WTC11 (cell line): ENCODE measurements at regions not wholly inside any gene's neighbourhood (a gene's known extent, or its start where the extent isn't known, plus 50 kb on each side); places are given as distances from the start of the nearest gene placed in this dataset.

Experiments used
- ATAC-seq: fragments of 200-7000 bp; cut with Tn5 transposase; 2 replicates; pipeline ENCODE4 v1.10.0; 2021; ENCODE audit warnings: mild to moderate bottlenecking, moderate library complexity
- CTCF ChIA-PET: fragments of 300-600 bp; sonication (Branson Sonifier 250); formaldehyde crosslinking; loops from one replicate; lab custom pipeline; 2021; ENCODE audit warnings: antibody characterized with exemption; lab: Charles Lee
- POLR2A ChIA-PET: fragments of 350-600 bp; sonication (Branson Sonifier 250); formaldehyde crosslinking; loops from one replicate; lab custom pipeline; 2021; ENCODE audit warnings: antibody characterized with exemption; lab: Charles Lee
- DNase-seq: peaks from one replicate; pipeline ENCODE4 v3.0.0; 2021; ENCODE audit warnings: low spot score
- H3K27ac Mint-ChIP-seq: 2 replicates; pipeline ENCODE4 v1.8.0; 2021; ENCODE audit warnings: mixed read lengths
- H3K27me3 Mint-ChIP-seq: 2 replicates; pipeline ENCODE4 v1.8.0; 2021; ENCODE audit warnings: low read depth, mild to moderate bottlenecking, moderate library complexity, mixed read lengths
- H3K36me3 Mint-ChIP-seq: 2 replicates; pipeline ENCODE4 v1.8.0; 2021; ENCODE audit warnings: mixed read lengths
- H3K4me1 Mint-ChIP-seq: 2 replicates; pipeline ENCODE4 v1.8.0; 2022; ENCODE audit warnings: mixed read lengths
- H3K4me3 Mint-ChIP-seq: 2 replicates; pipeline ENCODE4 v1.8.0; 2021; ENCODE audit warnings: mild to moderate bottlenecking, moderate library complexity, mixed read lengths
- H3K9me3 Mint-ChIP-seq: 2 replicates; pipeline ENCODE4 v1.8.0; 2021; ENCODE audit warnings: mixed read lengths
- ATF1 ChIP-seq: sonication (generic); formaldehyde crosslinking; IDR thresholded peaks from 2 replicates; pipeline ENCODE4 v1.8.1; 2023; ENCODE audit warnings: mild to moderate bottlenecking, moderate library complexity, missing genetic modification reagents
- ETV6 ChIP-seq: sonication (generic); formaldehyde crosslinking; IDR thresholded peaks from 2 replicates; pipeline ENCODE4 v1.8.1; 2022; ENCODE audit warnings: mild to moderate bottlenecking, missing genetic modification reagents
- GRHL2 ChIP-seq: fragments of 250-450 bp; sonication (Bioruptor Pico); IDR thresholded peaks from 2 replicates; pipeline ENCODE4 v1.8.0; 2022; ENCODE audit warnings: mild to moderate bottlenecking, moderate library complexity; ENCODE audit not compliant: insufficient replicate concordance, severe bottlenecking
- JAZF1 ChIP-seq: fragments of 250-450 bp; sonication (Bioruptor Pico); IDR thresholded peaks from 2 replicates; pipeline ENCODE4 v1.9.0; 2021; ENCODE audit warnings: moderate library complexity, mild to moderate bottlenecking, inconsistent platforms
- MYBL2 ChIP-seq: sonication (generic); formaldehyde crosslinking; IDR thresholded peaks from 2 replicates; pipeline ENCODE4 v1.8.1; 2023; ENCODE audit warnings: mild to moderate bottlenecking, moderate library complexity, missing genetic modification reagents
- NFE2L1 ChIP-seq: sonication (generic); formaldehyde crosslinking; IDR thresholded peaks from 2 replicates; pipeline ENCODE4 v1.8.1; 2023; ENCODE audit warnings: missing genetic modification reagents
- NR2C2 ChIP-seq: sonication (generic); formaldehyde crosslinking; IDR thresholded peaks from 2 replicates; pipeline ENCODE4 v1.8.0; 2022; ENCODE audit warnings: mild to moderate bottlenecking, missing genetic modification reagents
- NR3C1 ChIP-seq: sonication (generic); formaldehyde crosslinking; conservative IDR thresholded peaks from 2 replicates; pipeline ENCODE4 v1.8.1; 2023; ENCODE audit warnings: low read depth, mild to moderate bottlenecking, missing genetic modification reagents
- ZNF396 ChIP-seq: fragments of 250-450 bp; sonication (Bioruptor Pico); IDR thresholded peaks from 2 replicates; pipeline ENCODE4 v1.8.0; 2021; ENCODE audit warnings: mild to moderate bottlenecking, moderate library complexity, borderline replicate concordance
- TF ChIP-seq, protein P1 (sequence below): sonication (generic); formaldehyde crosslinking; IDR thresholded peaks from 2 replicates; pipeline ENCODE4 v1.8.0; 2023; ENCODE audit warnings: missing genetic modification reagents
- TF ChIP-seq, protein P2 (sequence below): fragments of 250-450 bp; sonication (Bioruptor Pico); IDR thresholded peaks from 2 replicates; pipeline ENCODE4 v1.8.0; 2021; ENCODE audit warnings: mild to moderate bottlenecking
- TF ChIP-seq, protein P3 (sequence below): sonication (generic); formaldehyde crosslinking; IDR thresholded peaks from 2 replicates; pipeline ENCODE4 v1.8.1; 2022; ENCODE audit warnings: missing genetic modification reagents, borderline replicate concordance
- TF ChIP-seq, protein P4 (sequence below): sonication (generic); formaldehyde crosslinking; conservative IDR thresholded peaks from 2 replicates; pipeline ENCODE4 v1.8.1; 2022; ENCODE audit warnings: mild to moderate bottlenecking, missing genetic modification reagents
- TF ChIP-seq, protein P5 (sequence below): sonication (generic); formaldehyde crosslinking; conservative IDR thresholded peaks from 2 replicates; pipeline ENCODE4 v1.8.1; 2023; ENCODE audit warnings: mild to moderate bottlenecking, low read depth, missing genetic modification reagents, moderate library complexity
- TF ChIP-seq, protein P6 (sequence below): sonication (generic); formaldehyde crosslinking; IDR thresholded peaks from 2 replicates; pipeline ENCODE4 v1.8.0; 2022; ENCODE audit warnings: missing genetic modification reagents
- TF ChIP-seq, protein P7 (sequence below): sonication (generic); formaldehyde crosslinking; IDR thresholded peaks from 2 replicates; pipeline ENCODE4 v1.8.0; 2022; ENCODE audit warnings: mild to moderate bottlenecking, missing genetic modification reagents

DNA sequence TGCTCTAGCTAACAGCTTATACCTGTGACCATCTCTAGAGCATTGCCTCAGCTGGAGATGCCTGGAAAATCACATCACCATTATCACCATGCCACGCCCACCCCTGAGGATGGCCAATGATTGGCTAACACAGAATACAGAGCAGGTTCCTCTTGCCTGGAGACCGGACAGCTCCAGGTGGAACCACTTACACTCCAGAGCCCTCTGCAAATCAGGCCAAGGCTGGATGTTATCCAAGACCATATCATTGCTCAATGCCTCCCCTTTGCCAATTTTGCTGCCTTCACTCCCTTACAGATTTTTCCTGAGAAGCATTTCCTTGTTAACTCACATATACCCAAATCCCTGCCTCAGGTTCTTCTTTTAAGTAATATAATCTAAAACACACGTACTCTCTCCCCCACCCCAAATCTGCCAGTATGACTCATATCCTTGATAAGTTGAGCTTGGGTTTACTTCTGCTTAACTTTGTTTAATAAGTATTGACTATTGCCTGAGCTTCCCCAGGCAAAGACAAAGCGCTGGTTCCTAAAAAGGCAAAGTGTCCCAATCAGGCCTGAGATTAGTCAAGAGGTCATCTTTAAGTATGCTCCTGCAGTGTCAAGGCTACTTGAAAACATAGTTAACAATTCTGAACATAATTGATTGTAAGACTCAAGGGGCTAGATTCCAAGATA, 309.6 kb downstream of the EPB41L4A start (continued):
- TF ChIP-seq NR2C2 (CRISPR knock-in tag): no peak
- TF ChIP-seq, protein P1, sequence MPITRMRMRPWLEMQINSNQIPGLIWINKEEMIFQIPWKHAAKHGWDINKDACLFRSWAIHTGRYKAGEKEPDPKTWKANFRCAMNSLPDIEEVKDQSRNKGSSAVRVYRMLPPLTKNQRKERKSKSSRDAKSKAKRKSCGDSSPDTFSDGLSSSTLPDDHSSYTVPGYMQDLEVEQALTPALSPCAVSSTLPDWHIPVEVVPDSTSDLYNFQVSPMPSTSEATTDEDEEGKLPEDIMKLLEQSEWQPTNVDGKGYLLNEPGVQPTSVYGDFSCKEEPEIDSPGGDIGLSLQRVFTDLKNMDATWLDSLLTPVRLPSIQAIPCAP (CRISPR knock-in tag): no peak
- TF ChIP-seq, protein P2, sequence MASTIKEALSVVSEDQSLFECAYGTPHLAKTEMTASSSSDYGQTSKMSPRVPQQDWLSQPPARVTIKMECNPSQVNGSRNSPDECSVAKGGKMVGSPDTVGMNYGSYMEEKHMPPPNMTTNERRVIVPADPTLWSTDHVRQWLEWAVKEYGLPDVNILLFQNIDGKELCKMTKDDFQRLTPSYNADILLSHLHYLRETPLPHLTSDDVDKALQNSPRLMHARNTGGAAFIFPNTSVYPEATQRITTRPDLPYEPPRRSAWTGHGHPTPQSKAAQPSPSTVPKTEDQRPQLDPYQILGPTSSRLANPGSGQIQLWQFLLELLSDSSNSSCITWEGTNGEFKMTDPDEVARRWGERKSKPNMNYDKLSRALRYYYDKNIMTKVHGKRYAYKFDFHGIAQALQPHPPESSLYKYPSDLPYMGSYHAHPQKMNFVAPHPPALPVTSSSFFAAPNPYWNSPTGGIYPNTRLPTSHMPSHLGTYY (CRISPR knock-in tag): no peak
- TF ChIP-seq GRHL2 (CRISPR knock-in tag): no peak
- TF ChIP-seq, protein P3, sequence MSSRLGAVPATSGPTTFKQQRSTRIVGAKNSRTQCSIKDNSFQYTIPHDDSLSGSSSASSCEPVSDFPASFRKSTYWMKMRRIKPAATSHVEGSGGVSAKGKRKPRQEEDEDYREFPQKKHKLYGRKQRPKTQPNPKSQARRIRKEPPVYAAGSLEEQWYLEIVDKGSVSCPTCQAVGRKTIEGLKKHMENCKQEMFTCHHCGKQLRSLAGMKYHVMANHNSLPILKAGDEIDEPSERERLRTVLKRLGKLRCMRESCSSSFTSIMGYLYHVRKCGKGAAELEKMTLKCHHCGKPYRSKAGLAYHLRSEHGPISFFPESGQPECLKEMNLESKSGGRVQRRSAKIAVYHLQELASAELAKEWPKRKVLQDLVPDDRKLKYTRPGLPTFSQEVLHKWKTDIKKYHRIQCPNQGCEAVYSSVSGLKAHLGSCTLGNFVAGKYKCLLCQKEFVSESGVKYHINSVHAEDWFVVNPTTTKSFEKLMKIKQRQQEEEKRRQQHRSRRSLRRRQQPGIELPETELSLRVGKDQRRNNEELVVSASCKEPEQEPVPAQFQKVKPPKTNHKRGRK (CRISPR knock-in tag): no peak
- TF ChIP-seq ETV6: no peak
- TF ChIP-seq, all 79 proteins: peak for 0

DNA sequence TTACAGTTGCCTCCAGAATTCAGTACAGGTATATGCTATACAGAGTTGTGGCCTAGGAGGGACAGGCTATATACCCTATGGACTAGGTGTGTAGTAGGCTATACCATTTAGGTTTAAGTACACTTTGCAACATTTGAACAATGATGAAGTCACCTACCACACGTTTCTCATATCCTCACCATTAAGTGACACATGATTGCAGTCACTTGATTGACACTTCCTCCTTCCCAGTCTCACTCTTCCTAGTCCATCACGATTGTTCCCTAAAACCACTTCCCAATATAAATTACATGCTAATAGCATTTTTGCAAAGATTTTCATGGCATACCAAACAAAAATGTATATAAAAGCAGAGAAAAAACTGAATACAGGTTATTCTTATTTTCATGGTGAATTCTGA, 312.2 kb downstream of the EPB41L4A start:
- ATAC-seq: no peak
- TF ChIP-seq, protein P4, sequence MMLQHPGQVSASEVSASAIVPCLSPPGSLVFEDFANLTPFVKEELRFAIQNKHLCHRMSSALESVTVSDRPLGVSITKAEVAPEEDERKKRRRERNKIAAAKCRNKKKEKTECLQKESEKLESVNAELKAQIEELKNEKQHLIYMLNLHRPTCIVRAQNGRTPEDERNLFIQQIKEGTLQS (CRISPR knock-in tag): no peak
- TF ChIP-seq, protein P5, sequence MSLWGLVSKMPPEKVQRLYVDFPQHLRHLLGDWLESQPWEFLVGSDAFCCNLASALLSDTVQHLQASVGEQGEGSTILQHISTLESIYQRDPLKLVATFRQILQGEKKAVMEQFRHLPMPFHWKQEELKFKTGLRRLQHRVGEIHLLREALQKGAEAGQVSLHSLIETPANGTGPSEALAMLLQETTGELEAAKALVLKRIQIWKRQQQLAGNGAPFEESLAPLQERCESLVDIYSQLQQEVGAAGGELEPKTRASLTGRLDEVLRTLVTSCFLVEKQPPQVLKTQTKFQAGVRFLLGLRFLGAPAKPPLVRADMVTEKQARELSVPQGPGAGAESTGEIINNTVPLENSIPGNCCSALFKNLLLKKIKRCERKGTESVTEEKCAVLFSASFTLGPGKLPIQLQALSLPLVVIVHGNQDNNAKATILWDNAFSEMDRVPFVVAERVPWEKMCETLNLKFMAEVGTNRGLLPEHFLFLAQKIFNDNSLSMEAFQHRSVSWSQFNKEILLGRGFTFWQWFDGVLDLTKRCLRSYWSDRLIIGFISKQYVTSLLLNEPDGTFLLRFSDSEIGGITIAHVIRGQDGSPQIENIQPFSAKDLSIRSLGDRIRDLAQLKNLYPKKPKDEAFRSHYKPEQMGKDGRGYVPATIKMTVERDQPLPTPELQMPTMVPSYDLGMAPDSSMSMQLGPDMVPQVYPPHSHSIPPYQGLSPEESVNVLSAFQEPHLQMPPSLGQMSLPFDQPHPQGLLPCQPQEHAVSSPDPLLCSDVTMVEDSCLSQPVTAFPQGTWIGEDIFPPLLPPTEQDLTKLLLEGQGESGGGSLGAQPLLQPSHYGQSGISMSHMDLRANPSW (CRISPR knock-in tag): no peak
- TF ChIP-seq, protein P2 (CRISPR knock-in tag): no peak
- no peak for TF ChIP-seq ATF1
- TF ChIP-seq, protein P6, sequence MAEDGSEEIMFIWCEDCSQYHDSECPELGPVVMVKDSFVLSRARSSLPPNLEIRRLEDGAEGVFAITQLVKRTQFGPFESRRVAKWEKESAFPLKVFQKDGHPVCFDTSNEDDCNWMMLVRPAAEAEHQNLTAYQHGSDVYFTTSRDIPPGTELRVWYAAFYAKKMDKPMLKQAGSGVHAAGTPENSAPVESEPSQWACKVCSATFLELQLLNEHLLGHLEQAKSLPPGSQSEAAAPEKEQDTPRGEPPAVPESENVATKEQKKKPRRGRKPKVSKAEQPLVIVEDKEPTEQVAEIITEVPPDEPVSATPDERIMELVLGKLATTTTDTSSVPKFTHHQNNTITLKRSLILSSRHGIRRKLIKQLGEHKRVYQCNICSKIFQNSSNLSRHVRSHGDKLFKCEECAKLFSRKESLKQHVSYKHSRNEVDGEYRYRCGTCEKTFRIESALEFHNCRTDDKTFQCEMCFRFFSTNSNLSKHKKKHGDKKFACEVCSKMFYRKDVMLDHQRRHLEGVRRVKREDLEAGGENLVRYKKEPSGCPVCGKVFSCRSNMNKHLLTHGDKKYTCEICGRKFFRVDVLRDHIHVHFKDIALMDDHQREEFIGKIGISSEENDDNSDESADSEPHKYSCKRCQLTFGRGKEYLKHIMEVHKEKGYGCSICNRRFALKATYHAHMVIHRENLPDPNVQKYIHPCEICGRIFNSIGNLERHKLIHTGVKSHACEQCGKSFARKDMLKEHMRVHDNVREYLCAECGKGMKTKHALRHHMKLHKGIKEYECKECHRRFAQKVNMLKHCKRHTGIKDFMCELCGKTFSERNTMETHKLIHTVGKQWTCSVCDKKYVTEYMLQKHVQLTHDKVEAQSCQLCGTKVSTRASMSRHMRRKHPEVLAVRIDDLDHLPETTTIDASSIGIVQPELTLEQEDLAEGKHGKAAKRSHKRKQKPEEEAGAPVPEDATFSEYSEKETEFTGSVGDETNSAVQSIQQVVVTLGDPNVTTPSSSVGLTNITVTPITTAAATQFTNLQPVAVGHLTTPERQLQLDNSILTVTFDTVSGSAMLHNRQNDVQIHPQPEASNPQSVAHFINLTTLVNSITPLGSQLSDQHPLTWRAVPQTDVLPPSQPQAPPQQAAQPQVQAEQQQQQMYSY (CRISPR knock-in tag): no peak
- TF ChIP-seq, protein P1 (CRISPR knock-in tag): no peak
- no peak for TF ChIP-seq MYBL2 (CRISPR knock-in tag)
- TF ChIP-seq, protein P7, sequence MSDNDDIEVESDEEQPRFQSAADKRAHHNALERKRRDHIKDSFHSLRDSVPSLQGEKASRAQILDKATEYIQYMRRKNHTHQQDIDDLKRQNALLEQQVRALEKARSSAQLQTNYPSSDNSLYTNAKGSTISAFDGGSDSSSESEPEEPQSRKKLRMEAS (CRISPR knock-in tag): no peak
- TF ChIP-seq NFE2L1 (CRISPR knock-in tag): no peak
- TF ChIP-seq ZNF396 (CRISPR knock-in tag): no peak
- no peak for TF ChIP-seq JAZF1
- TF ChIP-seq NR3C1 (CRISPR knock-in tag): no peak
- CTCF ChIA-PET: no interaction called here
- no peaks in the 10 kb centered on the region for H3K36me3 Mint-ChIP-seq
- H3K4me3 Mint-ChIP-seq: no peak overlapping the region
- peaks cover 15% of the 10 kb centered on the region for H3K4me1 Mint-ChIP-seq
- POLR2A ChIA-PET: no interaction called here
- no peaks in the 10 kb centered on the region for H3K27me3 Mint-ChIP-seq
- H3K27ac Mint-ChIP-seq: no peak overlapping the region
- DNase-seq: no peak
- no peaks in the 10 kb centered on the region for H3K9me3 Mint-ChIP-seq
